Occipital lobe (tissue), 1 donor: ENCODE measurements at regions not wholly inside any gene's neighbourhood (a gene's known extent, or its start where the extent isn't known, plus 50 kb on each side); places are given as distances from the start of the nearest gene placed in this dataset.
"Not testable (repeated sequence)": the region's sequence is repeated elsewhere in the genome, so short reads cannot be mapped to it uniquely, and the experiment has no call there.

Experiments used
- DNase-seq: peaks from one replicate; lab custom pipeline; 2025; lab: John Stamatoyannopoulos, UW

DNA sequence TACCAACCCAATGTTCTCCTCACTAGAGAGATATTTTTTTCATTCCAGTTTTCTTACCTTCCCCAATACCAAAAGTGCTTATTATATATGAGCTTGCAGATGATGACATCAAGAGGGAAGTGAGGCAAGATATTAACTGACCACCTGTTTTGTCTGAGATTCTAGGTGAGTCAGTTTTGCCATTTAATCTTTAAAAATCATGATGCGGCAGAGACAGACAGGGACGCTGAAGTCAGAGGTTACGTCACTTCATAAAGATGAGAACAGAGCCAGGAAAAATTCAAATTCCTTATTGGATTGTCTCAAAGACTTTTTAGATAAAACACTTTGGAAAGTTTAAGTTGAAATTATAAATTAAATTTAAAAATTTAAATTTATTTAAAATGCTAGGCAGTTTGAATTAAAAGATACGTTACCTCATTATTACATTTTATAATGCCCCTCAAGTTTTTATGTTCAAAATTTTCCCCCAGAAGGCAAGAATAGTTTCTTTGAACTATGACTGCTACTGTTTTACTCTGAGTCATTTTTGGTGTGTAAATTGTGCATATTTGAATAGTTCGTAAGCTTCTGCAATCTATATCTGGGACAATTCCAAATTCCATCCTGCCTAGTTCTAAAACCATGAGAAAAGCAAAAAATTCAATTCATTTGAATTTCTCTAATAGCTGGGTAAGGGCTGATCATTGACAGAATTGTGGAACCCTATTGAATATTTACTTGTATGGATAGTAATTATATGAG is 839.6 kb upstream of the GOT2 start:
- DNase-seq: no peak

DNA sequence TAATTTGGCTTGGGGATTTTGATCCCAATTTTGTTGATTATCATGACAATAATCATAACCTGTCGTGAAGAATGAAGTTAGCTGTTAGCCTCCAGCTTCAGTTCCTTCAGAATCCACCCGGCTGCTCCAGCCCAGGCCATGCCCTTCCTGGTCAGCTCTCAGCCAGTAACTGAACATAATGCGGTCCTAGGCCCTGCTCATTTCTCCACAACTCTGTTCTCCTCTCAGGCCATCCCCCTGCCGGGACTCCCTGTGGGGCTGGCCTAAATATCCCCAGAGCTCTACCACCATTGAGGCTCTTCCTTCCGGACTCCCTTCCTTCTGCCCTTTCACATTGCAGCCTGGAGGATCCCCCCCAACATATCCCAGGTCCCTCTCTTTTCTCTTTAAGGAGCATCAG is 833.4 kb upstream of the GOT2 start:
- no peak for DNase-seq

DNA sequence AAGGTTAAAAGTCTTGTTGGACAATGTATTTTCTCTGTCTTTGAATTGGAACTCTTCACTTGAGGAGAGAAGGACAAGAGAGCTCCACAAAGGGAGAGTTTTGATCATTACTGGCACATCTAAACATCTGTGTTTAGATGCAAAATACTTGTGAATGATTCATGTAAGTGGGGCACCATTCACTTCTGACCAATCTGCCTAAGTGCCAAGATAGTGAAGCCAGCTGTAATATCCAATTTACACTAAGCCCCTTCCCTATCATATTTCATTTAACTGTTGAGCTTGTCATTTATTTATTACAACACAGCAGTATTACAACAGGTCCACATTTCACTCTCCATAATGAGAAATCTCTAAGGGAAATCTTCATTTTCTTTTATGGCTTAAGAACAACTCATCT is 832.3 kb upstream of the GOT2 start:
- DNase-seq: no peak

DNA sequence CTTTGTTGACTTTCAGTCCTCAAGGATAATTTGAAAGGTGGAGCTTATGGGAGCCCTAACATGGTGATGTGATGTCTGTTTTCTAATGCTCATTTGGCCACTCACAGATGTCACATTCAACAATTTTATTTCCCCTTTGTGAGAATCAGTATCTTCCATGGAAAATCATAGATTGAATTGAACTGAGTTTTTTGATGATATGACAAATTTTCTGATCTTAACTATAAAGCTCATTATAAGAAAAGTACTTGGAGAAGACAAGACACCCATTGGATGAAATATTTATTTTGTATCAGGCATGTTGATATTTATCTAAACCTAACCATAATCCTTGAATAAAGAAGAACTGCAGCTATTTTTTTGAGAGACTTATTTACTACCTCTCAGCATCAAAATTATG is 824.6 kb upstream of the GOT2 start:
- no peak for DNase-seq

DNA sequence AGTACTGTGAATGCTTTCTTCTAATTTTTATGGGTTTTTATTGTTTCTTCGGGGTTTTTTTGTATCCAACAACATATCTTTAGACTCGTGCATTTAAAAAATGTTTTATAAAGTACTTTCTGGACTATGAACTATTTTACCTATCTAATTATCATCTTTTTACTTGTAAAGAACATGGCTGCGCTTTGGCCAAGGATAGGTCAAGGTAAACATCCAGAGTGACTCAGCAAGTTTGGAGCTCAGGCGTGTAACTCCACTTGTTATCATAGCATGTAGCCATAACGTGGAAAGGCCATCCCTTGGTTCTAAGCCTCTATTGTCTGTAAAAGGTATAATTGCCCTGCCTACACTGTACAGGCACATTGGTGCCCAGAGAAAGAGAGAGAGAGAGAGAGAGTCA is 818.0 kb upstream of the GOT2 start:
- no peak for DNase-seq

DNA sequence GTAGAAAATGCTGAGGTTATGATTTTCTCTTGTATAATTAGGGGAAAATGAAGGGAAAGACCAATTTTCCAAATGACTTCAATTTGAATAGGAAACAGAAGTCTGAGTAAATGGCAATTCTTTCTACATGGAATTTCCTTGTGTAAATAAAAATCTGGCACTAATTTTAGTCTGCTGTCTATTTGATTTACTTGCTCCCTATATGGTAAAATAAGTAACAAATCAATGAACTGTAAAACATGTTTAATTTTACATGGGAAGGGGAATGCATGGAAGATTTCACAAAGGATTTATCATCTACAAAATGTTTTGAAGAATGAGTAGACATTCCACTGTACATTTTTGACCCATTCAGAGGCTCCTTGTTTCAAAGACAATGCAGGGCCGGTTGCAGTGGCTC is 811.6 kb upstream of the GOT2 start:
- no peak for DNase-seq

DNA sequence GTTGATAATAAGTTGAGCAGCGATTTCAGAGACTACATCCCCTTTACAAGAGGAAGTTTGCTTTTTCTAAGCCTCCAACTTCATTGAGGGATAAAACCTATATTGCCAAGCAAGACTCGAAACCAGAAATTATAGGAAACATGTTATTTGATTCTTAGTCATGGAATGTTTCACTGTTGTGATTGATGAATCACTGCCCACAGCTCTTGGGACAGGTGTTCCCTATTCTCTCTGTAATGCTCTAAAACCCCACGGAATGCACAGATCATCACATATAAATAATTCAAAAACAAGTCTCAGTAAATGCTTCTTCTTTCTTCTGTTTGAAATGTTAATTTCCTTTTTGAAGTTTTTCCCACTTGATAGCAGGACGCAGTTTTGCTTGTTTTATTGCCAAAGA is 809.5 kb upstream of the GOT2 start:
- no peak for DNase-seq

DNA sequence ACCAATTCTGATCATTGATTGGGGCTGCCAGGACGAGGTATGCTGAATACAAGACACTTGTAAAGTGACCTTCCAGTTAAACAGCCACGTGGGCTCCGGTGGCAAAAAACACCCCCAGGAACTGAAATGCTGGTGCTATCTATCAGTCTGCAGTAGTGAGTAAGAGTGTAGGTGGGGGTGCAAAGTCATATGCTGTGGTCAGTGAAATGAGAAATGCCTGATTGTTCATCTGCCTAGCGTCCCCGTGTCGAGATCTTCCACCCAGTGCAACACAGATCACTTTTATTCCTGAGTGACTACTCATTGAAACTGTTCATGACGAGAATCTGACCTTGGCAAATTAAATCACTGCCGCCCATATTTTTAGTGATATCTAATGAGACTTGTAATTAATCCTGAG is 806.5 kb upstream of the GOT2 start:
- no peak for DNase-seq

DNA sequence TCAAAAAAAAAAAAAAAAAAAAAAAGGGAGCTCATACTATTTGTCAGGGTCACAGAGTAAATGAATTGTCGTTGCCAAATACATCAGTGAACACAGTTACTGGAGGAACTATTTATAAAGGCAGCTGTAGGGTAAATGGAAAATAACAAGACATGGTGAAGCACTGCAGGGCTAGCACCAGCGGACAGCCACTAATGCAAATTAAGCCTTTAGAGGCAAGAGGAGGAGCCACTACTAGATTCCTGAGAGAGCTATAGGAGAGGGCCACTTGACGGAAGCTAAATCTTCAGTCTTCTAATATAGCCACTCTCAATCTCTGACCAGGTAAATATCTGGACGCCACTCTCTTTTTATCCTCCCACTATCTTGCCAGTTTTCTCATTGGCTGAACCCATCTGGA is 801.2 kb upstream of the GOT2 start:
- DNase-seq: no peak

DNA sequence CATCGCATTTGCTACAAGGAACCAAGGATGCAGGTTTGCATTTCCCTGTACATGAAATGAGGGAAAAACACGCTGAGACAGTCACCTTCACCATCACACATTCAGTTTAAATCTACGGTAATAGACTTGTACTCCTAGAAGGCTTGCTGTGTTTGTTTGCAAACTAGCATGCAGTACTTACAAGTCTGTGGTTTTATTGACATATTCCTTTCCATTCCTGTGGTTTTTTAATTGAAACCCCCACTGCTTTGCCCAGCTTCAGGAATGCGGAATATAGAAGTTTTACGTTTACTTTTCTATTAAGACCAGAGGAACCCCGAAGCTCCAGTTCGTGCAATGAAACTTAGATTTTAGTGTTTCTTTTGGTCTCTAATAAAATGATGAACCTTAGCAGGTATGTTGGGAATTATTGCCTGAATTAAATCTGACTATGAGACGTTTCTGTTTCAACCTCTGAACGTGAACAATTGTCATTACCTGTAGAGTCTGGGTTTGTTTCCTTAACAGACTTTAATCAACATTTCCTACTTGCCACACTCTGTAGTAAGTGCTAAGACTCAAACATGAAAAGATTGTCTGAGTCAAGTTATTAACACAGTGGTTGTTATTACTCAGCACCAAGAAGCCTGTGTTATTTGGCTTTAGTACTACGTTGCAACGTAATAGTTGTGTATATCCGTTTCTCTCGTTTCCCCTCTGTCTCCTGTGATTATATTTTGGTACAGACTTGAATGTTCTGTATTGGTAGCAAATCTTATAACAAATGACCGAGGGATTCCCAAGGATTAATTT is 793.3 kb upstream of the GOT2 start:
- no peak for DNase-seq

DNA sequence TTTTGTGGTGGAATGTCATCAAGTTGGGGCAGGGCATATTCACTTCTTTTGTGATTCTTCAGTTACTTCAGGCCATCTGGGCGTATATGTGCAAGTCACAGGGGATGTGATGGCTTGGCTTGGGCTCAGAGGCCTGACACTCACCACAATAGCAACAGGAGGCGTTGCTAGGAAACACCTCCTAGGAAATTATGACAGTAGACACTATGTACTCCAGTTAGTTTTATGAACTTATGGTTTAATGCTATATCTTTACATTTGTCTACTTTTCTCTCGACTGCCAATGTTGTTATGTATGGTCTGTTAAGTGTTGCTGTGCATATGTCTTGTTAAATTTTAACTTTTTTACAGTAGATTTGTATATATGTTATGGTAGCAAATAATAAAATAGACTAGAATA is 788.7 kb upstream of the GOT2 start:
- DNase-seq: no peak

DNA sequence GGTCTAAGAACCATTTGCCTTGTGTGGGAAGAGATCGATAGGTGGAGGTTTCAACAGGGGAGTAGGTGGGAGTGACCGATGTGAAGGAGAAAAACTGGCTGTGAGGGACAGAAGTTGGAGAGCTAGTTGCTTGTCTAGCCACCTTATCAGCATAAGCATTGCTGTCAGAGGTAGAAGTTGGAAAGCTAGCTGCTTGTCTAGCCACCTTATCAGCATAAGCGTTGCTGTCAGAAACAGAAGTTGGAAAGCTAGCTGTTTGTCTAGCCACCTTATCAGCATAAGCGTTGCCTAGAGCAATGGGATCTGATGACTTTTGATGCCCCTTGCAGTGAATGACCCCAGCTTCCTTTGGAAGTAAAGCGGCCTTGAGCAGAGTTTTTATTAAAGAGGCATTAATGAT is 784.6 kb upstream of the GOT2 start:
- not testable (repeated sequence) for DNase-seq

DNA sequence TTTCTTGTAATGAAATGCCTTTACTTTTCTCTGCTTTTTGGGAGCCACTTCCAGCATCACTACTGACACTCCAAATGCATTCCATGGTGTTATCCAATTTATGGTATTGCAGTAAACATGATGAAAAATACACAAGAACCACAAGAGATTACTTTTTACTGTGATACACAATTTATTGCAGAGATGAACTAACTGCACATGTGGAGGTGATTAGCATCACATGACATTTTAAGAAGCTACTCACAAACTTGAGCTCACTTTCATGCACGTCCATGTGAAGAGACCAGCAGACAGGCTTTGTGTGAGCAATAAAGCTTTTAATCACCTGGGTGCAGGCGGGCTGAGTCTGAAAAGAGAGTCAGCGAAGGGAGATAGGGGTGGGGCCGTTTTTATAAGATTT is 780.5 kb upstream of the GOT2 start:
- DNase-seq: no peak

DNA sequence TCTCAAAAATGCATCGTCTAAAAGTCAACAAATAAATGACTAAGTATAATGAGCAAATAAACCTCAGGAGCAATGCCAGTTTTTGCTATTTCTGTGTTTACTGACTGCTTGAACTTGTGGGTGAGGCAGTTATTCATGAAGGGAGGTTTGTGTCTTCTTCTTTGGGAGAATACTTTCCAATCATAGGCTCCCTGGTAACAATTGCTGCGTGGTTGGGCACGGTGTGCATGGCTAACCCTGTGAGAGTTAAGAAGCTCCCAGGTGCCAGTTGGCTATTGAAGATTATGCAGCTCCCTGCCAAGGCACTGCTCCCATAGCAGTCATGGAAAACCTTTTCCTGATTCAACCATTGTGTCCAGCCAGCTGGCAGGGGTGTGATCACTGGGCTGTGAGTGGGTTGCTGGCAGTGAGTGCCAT is 775.9 kb upstream of the GOT2 start:
- DNase-seq: peak; percentile 6

DNA sequence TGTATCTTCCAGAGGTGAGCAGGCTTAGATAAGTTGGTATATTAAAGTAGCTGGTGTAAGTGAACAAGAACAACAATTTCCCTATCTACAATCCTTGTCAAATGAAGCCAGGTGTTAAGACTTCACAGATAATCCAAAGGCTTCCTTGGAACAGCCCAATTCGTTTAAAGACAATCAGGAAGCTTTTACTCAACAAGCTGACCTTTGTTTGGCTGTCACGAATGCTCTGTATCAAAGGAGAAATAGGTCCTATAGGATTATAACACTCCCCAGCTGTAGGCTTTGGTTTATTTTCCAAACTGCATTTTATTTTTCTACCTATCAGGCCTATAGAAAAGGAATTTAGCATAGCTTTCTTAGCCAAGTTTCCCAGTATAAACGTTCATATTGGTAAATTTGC is 766.5 kb upstream of the GOT2 start:
- DNase-seq: no peak

DNA sequence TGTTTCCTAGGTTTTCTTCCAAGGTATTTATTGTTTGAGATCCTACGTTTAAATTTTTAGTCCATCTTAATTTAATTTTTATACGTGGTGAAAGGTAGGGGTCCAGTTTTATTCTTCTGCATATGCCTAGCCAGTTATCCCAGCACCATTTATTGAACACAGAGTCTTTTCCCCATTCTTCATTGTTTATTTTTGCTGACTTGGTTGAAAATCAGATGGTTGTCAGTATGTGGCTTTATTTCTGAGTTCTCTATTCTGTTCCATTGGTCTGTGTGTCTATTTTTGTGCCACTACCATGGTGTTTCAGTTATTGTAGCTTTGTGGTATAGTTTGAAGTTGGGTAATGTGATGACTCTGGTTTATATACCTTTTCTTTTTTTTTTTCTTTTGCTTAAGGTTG is 753.0 kb upstream of the GOT2 start:
- no peak for DNase-seq

DNA sequence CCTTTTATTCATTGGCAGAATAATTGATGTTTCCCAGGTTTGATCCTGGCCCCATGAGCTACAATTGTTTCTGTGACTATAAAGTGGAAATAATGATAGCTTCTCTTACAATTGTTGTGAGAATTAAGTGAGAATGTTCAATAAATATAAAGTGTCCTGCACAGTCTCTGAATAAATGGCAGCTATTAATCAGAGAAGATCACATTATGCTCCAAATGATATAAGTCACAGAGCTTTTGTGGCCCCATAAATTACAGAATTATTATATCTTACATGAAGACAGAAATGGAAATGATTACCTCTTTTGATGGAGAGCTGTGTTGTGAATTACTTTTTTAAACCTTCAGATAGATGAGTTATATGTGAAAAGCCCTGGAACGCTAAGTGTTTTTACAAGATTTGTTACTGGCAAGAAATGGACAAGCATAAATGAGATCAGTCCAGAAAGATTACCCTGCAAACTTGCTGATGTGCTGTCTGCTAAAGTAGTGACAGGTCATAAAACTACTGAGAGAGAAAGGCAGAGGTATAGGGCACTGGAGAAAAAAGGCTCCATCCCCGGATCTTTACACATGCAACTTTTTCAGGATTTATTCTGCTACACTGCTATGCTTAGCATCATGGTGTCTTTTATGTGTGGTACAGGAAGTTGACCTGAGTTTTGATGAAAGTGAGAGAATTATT is 750.9 kb upstream of the GOT2 start:
- DNase-seq: no peak

DNA sequence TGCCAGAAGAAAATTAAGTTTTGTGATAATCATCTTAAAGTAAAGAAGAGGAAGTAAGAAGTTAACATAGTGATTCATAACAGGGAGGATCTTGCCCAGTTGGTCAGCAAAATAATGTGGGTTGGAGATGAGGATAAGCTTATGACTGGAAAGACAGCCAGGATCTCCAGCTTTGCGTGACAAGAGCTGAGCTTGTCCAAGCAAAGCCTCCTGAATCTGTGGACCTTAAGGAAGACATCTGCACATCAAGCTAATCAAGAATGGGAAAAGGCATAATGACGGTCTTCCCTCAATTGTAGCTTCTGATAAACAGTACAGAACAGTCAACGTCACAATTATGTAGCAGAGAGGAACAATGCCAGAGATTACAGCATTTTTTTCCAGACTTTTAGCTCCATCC is 744.7 kb upstream of the GOT2 start:
- no peak for DNase-seq

DNA sequence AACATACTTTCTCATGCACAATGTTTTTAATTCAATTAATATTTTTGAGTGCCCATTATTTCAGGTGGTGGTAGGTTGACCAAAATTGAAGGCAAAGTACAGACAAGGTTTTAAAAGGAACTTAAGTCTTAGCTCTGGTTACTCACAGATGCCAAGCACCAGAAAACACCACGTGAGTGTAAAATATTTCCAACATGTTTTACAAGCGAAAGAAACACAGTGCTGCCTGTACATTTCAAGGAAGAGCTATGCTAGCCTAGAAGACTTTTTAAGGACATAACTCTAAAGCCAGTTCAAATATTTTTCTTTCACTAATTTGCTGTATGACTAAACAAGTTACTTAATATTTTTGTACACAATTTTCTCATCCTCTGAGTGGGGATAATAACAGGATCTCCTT is 736.4 kb upstream of the GOT2 start:
- DNase-seq: no peak

DNA sequence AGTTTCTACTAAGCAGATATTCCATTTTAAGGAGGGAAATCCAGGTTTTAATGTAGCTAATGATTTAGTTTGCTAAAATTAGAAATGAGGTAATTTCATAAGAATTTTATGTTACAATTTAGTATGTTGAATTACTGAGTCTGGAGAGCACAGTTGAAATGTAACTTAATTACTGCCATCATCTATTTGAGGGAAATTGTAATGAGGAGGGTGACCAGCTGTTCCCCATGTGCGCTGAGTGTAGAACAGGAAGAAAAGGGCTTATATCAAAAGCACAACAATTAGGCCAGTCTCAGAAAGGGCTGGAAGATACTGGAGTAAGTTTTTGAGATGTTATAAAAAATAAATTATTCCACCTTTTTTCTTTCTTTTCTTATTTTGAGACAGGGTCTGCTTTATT is 735.1 kb upstream of the GOT2 start:
- no peak for DNase-seq

DNA sequence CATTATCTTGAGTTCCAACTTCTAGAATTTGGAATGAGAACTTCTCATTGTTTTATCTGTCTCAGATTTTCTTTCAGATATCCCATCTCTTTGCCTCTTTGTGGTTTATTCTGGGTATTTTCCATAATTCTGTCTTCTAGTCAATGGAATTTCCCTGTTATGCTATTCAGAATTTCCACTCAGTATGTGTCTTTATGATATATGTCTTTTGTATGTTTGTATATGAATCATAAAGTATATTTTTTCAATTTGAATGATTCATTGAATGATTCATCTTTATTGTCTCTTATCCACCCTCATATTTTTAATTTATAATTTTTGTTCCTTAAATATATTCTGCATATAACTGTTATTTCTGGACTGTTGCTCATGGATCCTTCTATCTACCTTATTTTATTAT is 729.7 kb upstream of the GOT2 start:
- no peak for DNase-seq

DNA sequence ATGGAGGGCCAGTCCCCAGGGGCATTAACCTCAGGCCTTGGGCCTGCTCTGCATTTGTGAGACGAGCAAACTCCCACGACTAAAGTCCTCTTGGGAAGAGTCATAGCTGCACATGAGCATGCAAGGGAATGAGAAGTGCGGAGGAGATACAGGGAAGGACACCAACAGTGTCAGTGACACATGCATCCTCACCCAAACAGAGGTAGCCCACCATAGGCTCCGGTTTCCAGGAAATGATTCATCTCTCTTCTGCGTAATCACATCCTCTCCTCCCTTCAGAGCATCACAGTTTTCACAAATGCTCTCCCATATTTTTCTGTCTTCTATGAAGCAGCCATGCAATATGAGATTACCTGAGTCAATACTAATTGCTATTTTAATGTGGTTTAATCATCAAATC is 725.7 kb upstream of the GOT2 start:
- no peak for DNase-seq

DNA sequence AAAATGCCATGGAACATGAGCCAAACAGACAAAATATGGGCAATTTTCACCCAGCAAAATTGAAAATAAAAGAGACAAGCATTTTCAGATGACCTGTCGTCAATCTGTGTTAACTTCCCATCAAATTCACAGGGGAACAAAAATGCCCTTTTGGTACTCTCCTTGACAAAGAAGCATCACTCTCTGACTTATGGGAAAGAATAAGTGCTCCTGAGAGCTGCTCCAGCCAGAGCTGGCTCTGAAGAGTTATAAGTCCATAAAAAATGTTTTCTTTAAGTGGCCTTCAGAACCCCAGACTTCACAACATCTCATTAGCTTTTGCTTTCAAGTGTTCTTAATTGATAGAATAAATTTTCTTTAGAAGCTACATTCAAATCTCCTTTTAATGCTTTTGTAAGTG is 721.4 kb upstream of the GOT2 start:
- no peak for DNase-seq
